Uterus (tissue), 2 donors: ENCODE measurements at regions not wholly inside any gene's neighbourhood (a gene's known extent, or its start where the extent isn't known, plus 50 kb on each side); places are given as distances from the start of the nearest gene placed in this dataset.

ENCODE experiments used
- CTCF ChIP-seq, 4 experiments: fragments of 200-600 bp in 2 of 4; fragments of 450-650 bp in 2 of 4; sonication (generic) in 2 of 4; IDR thresholded peaks; one replicate each; pipeline ENCODE4 v1.5.1; 2016 to 2019; ENCODE audit warnings: antibody characterized with exemption in 4 of 4, mild to moderate bottlenecking in 2 of 4, moderate library complexity in 1 of 4
- POLR2A ChIP-seq, 2 donors: fragments of 450-650 bp; IDR thresholded peaks; one replicate each; pipeline ENCODE4 v1.6.1; 2016; ENCODE audit warnings: antibody characterized with exemption in 2 of 2, mild to moderate bottlenecking in 1 of 2, moderate library complexity in 1 of 2

DNA sequence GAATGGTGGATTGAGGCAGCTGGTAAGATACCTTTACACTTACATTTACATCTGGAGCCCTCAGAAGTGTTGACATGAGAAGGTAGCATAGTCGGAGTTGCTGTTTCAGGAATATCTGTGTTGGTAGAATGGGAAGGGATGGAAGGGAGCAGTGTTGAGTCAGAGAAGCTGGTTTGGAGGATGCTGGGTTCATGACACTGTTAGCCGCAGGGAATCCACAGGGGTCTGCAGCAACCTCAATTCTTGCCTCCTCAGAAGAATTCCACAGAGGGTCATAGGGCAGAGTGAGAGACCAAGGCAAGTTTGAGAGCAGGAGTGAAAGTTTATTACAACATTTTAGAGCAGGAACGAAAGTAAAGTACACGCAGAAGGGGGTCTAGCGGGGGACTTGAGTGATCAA is 536.8 kb downstream of the QKI start:
- TF ChIP-seq CTCF (IDR thresholded peaks at IDR 0.05) (no peak), POLR2A (IDR thresholded peaks at IDR 0.05) (no peak)
